Panc1 (cell line): ENCODE measurements at regions not wholly inside any gene's neighbourhood (a gene's known extent, or its start where the extent isn't known, plus 50 kb on each side); places are given as distances from the start of the nearest gene placed in this dataset.

Experiments
- ATAC-seq: fragments of 200-7000 bp; cut with Tn5 transposase; 2 replicates; pipeline ENCODE4 v1.9.1; 2020; ENCODE audit warnings: mild to moderate bottlenecking, moderate library complexity
- BruUV-seq: library from RNA; stranded (reverse); fragments of 400-500 nt; replicated peaks from 2 replicates; lab custom pipeline; 2021; lab: Mats Ljungman, UMichigan
- CTCF ChIA-PET: fragments of 300-600 bp; sonication (Branson Sonifier 250); formaldehyde crosslinking; loops from one replicate; lab custom pipeline; 2022; ENCODE audit warnings: antibody characterized with exemption; lab: Charles Lee
- POLR2A ChIA-PET: fragments of 300-600 bp; sonication (Branson Sonifier 250); formaldehyde crosslinking; loops from one replicate; lab custom pipeline; 2022; ENCODE audit warnings: antibody characterized with exemption; lab: Charles Lee
- DNase-seq: peaks from one replicate; pipeline ENCODE4 v3.0.0-alpha.2; 2010; ENCODE audit warnings: low read depth, low spot score
- H3K27ac ChIP-seq: 2 replicates; pipeline ENCODE4 v1.5.1; 2011; ENCODE audit warnings: mild to moderate bottlenecking, low read length, inconsistent platforms
- H3K27me3 ChIP-seq: fragments of 200-500 bp; sonication (Bioruptor generic); 2 replicates; pipeline ENCODE4 v1.6.0; 2014; ENCODE audit warnings: low read length, inconsistent platforms; ENCODE audit not compliant: control insufficient read depth, insufficient read depth
- H3K36me3 ChIP-seq: fragments of 200-500 bp; sonication (Bioruptor generic); 2 replicates; pipeline ENCODE4 v1.5.1; 2014; ENCODE audit warnings: inconsistent platforms, mild to moderate bottlenecking, low read length, moderate library complexity; ENCODE audit not compliant: control insufficient read depth, insufficient read depth
- H3K4me1 ChIP-seq: 2 replicates; pipeline ENCODE4 v1.5.1; 2011; ENCODE audit warnings: inconsistent platforms, mild to moderate bottlenecking, low read length, moderate library complexity; ENCODE audit not compliant: control insufficient read depth, insufficient read depth
- H3K4me3 ChIP-seq, 2 experiments: 2 replicates each; pipeline ENCODE4 v1.5.1; 2011 to 2012; ENCODE audit warnings: low read depth in 2 of 2, low read length in 2 of 2, mild to moderate bottlenecking in 2 of 2, inconsistent platforms in 1 of 2, moderate library complexity in 1 of 2
- H3K9me3 ChIP-seq: fragments of 200-500 bp; sonication (Bioruptor generic); 2 replicates; pipeline ENCODE4 v1.5.1; 2014; ENCODE audit warnings: low read depth, mild to moderate bottlenecking, inconsistent platforms, low read length, moderate library complexity; ENCODE audit not compliant: control insufficient read depth, insufficient read depth
- POLR2AphosphoS5 ChIP-seq: IDR thresholded peaks from 2 replicates; pipeline ENCODE4 v1.6.1; 2012; ENCODE audit warnings: mild to moderate bottlenecking, low read depth, low read length, moderate library complexity
- REST ChIP-seq, 2 experiments: IDR thresholded peaks; 2 replicates each; pipeline ENCODE4 v1.6.1; 2011 to 2012; ENCODE audit warnings: low read depth in 2 of 2, control low read depth in 1 of 2, low read length in 1 of 2, mild to moderate bottlenecking in 1 of 2, moderate library complexity in 1 of 2; ENCODE audit not compliant: insufficient read depth in 1 of 2
- SIN3A ChIP-seq: IDR thresholded peaks from 2 replicates; pipeline ENCODE4 v1.6.1; 2012; ENCODE audit warnings: low read depth, mild to moderate bottlenecking, low read length, moderate library complexity, borderline replicate concordance; ENCODE audit not compliant: insufficient read depth
- TCF7L2 ChIP-seq: IDR thresholded peaks from 2 replicates; pipeline ENCODE4 v1.6.1; 2011; ENCODE audit warnings: mild to moderate bottlenecking, low read depth, low read length, inconsistent platforms
- in situ Hi-C: cut with HindIII; loops from 2 replicates; pipeline ENCODE4 v1.10.0; 2016; ENCODE audit warnings: low sequenced_read_pairs, low pct_unique_long_range_greater_than_20kb
- intact Hi-C: fragments of 100-400 bp; cut with micrococcal nuclease; formaldehyde crosslinking; loops from one replicate; pipeline ENCODE4 v1.10.0; 2022; ENCODE audit not compliant: unreplicated experiment
- TF ChIP-seq, protein P1 (sequence below): fragments of 450-650 bp; IDR thresholded peaks from 2 replicates; pipeline ENCODE4 v1.5.1; 2017; ENCODE audit warnings: mild to moderate bottlenecking

DNA sequence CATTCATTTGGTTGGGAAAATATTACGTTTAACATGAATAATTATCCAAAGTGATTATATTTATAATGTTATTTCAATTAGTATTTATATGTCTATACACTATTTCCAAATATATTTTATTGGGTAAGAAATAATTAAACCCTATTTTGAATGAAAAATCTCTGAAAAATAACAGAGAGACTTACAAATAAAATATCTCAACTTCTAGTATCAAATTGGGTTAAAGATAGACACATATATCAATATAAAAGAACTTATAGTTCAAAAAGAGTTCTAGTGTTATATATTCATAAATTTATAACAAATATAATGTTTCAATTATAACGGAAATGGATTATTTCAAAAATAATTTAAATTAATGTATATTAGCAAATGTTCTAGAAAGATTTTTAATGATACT is 482.6 kb upstream of the PCDH20 start:
- TF ChIP-seq, protein P1, sequence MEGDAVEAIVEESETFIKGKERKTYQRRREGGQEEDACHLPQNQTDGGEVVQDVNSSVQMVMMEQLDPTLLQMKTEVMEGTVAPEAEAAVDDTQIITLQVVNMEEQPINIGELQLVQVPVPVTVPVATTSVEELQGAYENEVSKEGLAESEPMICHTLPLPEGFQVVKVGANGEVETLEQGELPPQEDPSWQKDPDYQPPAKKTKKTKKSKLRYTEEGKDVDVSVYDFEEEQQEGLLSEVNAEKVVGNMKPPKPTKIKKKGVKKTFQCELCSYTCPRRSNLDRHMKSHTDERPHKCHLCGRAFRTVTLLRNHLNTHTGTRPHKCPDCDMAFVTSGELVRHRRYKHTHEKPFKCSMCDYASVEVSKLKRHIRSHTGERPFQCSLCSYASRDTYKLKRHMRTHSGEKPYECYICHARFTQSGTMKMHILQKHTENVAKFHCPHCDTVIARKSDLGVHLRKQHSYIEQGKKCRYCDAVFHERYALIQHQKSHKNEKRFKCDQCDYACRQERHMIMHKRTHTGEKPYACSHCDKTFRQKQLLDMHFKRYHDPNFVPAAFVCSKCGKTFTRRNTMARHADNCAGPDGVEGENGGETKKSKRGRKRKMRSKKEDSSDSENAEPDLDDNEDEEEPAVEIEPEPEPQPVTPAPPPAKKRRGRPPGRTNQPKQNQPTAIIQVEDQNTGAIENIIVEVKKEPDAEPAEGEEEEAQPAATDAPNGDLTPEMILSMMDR, result no peak
- TF ChIP-seq REST (IDR thresholded peaks at IDR 0.05; ENCODE audit: insufficient read depth in 1 of 2, low read depth in 2 of 2, low read length in 1 of 2) (no peak), TCF7L2 (no peak), SIN3A (no peak), POLR2AphosphoS5 (no peak)
- H3K9me3 ChIP-seq, result no peaks in the 10 kb centered on the region; the same call in 1 of the 2 replicates
- POLR2A ChIA-PET, result no interaction called here
- in situ Hi-C loops (no loop called here), intact Hi-C loops (no loop called here)
- CTCF ChIA-PET, result no interaction called here
- H3K27ac ChIP-seq, result no peak overlapping the region
- ATAC-seq, result no peak
- H3K27me3 ChIP-seq, result no peaks in the 10 kb centered on the region
- BruUV-seq, result no TSS peak
- no peak for DNase-seq
- no peaks in the 10 kb centered on the region for H3K36me3 ChIP-seq
- H3K4me1 ChIP-seq, result no peaks in the 10 kb centered on the region; the same call in 1 of the 2 replicates
- H3K4me3 ChIP-seq, result no peak overlapping the region

DNA sequence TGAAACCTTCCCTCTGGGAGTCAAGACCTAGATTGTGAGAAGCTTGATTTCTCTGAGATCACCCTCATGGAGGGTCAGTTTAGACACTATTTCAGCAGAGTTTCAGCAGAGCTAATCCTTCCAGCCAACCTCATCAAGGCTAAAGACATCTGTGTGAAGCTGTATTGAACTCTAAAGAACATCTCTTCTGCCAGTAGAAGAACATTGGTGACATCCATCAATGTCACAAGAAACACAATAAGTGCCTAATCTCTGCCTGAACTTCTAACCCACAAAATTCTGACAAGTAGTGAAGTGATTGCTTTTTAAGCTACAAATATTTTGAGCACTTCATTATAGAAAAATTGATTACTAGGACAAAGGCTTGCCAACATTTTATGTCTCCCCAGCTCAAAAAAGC is 475.8 kb upstream of the PCDH20 start:
- H3K27ac ChIP-seq, result no peak overlapping the region
- in situ Hi-C loops (no loop called here), intact Hi-C loops (no loop called here)
- H3K36me3 ChIP-seq, result no peaks in the 10 kb centered on the region
- no peak for TF ChIP-seq POLR2AphosphoS5
- TF ChIP-seq SIN3A, result no peak
- no peak for TF ChIP-seq TCF7L2
- TF ChIP-seq, protein P1, result no peak
- TF ChIP-seq REST (IDR thresholded peaks at IDR 0.05; ENCODE audit: insufficient read depth in 1 of 2, low read depth in 2 of 2, low read length in 1 of 2), result no peak
- no peaks in the 10 kb centered on the region; the same call in 1 of the 2 replicates for H3K9me3 ChIP-seq
- H3K27me3 ChIP-seq, result no peaks in the 10 kb centered on the region
- ChIA-PET CTCF (no interaction called here), POLR2A (no interaction called here)
- BruUV-seq, result no TSS peak
- DNase-seq, result no peak
- no peaks in the 10 kb centered on the region; the same call in 1 of the 2 replicates for H3K4me1 ChIP-seq
- H3K4me3 ChIP-seq, result no peak overlapping the region
- ATAC-seq, result no peak
